Stomach (tissue), 8 donors: ENCODE measurements at regions not wholly inside any gene's neighbourhood (a gene's known extent, or its start where the extent isn't known, plus 50 kb on each side); places are given as distances from the start of the nearest gene placed in this dataset.

ENCODE experiments used
- DNase-seq, 2 donors: peaks; one replicate each; pipeline versions ENCODE4 v3.0.0 to v3.0.0-alpha.2; 2013 to 2019
- H3K27ac ChIP-seq, 5 donors: fragments of 200-600 bp in 4 of 5; sonication (generic) in 4 of 5; one replicate each; pipeline ENCODE4 v1.5.1; 2013 to 2019; ENCODE audit warnings: mild to moderate bottlenecking in 1 of 5, moderate library complexity in 1 of 5
- H3K27me3 ChIP-seq, 3 donors: fragments of 200-600 bp; sonication (generic); one replicate each; pipeline ENCODE4 v1.5.1; 2017 to 2019; ENCODE audit warnings: mixed run types in 1 of 3
- H3K36me3 ChIP-seq, 4 donors: fragments of 200-600 bp; sonication (generic); 1 replicate in 3 of 4; 2 replicates in 1 of 4; pipeline ENCODE4 v1.5.1; 2016 to 2019
- H3K4me1 ChIP-seq, 4 donors: fragments of 200-600 bp; sonication (generic); one replicate each; pipeline ENCODE4 v1.5.1; 2016 to 2019
- H3K4me3 ChIP-seq, 4 donors: fragments of 200-600 bp; sonication (generic) in 3 of 4; one replicate each; pipeline ENCODE4 v1.5.1; 2016 to 2019; ENCODE audit warnings: mild to moderate bottlenecking in 1 of 4
- H3K9me3 ChIP-seq, 4 donors: fragments of 200-600 bp; sonication (generic); one replicate each; pipeline ENCODE4 v1.5.1; 2016 to 2019
- CTCF ChIP-seq, 7 experiments: fragments of 450-650 bp in 4 of 7; fragments of 200-600 bp in 3 of 7; sonication (generic) in 3 of 7; IDR thresholded peaks; one replicate each; pipeline ENCODE4 v1.5.1; 2016 to 2019; ENCODE audit warnings: antibody characterized with exemption in 7 of 7, control low read depth in 2 of 7, mild to moderate bottlenecking in 1 of 7
- EP300 ChIP-seq: sonication (generic); formaldehyde crosslinking; IDR thresholded peaks from one replicate; pipeline ENCODE4 v1.6.1; 2017; ENCODE audit warnings: antibody characterized with exemption
- POLR2A ChIP-seq, 4 donors: fragments of 450-650 bp; IDR thresholded peaks; one replicate each; pipeline ENCODE4 v1.6.1; 2016; ENCODE audit warnings: antibody characterized with exemption in 4 of 4, control low read depth in 2 of 4, mild to moderate bottlenecking in 1 of 4, moderate library complexity in 1 of 4
- POLR2AphosphoS5 ChIP-seq, 3 donors: sonication (generic); formaldehyde crosslinking; IDR thresholded peaks; one replicate each; pipeline ENCODE4 v1.6.1; 2016; ENCODE audit warnings: antibody characterized with exemption in 3 of 3
- WGBS, 5 donors: extraction: QIAGEN DNeasy Blood & Tissue Kit in 3 of 5; methylation state at CpG; one replicate each; pipeline versions ENCODE4 v1.1.5 to v1.1.7; 2013 to 2018; 5-methylcytosine and 5-hydroxymethylcytosine counted together
- intact Hi-C: fragments of 100-400 bp; cut with DNase I; formaldehyde crosslinking; loops from one replicate; pipeline ENCODE4 v1.15.1; 2023; ENCODE audit warnings: low total_unique reads
- donor health status: healthy with polysubstance abuse.
- donor health status: Bipolar disorder and iron deficiency.
- donor health status: healthy.

DNA sequence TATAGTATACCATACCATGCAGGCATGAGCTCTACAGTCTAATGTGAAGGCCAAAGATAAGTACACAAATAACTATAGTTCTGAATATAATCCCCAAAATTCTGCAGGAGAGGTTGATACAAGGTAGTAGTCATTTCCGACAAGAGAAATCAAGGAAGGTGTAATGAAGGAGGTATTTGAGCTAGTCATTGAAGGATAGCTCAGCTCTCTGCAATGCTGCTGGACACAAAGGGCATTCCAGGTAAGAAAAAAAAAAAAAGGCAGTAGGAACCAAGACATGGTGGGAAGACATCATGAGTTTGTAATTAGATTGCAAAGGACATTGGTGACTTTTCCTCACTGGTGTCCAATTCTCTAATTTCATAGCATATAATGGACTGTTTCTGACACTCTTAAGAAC, 285.3 kb downstream of the AHR start:
- Histone ChIP-seq H3K27me3 (no peaks in the 10 kb centered on the region), H3K4me1 (no peaks in the 10 kb centered on the region), H3K27ac (no peak overlapping the region), H3K9me3 (peaks cover 0 to under 1% (median 0%) of the 10 kb centered on the region in 4 donors), H3K4me3 (no peak overlapping the region), H3K36me3 (no peaks in the 10 kb centered on the region)
- intact Hi-C loops: no loop called here
- 95 to 100% (median 100%) methylated on average over 1 of the region's 1 CpG for WGBS, 5 donors
- TF ChIP-seq POLR2A (IDR thresholded peaks at IDR 0.05) (no peak), EP300 (no peak), POLR2AphosphoS5 (IDR thresholded peaks at IDR 0.05) (no peak), CTCF (IDR thresholded peaks at IDR 0.05) (no peak)
- DNase-seq: no peak

DNA sequence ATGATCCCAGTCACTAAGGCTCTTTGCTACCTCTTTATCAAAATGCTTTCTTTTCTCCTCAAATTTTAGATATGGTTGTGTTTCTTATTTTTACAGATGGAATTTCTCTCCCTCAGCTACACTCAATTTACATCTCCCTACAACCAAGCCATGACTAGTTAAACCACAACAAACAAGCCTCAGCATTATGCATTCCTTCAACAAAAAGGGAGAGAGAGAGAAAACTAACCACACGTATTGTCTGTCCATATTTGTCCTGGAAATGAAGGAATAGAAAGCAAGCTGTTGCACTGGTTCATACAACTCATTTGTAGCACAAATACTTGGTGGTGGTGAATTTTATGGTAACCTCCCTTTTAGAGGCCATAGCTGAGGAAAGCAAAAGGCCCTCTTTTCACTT, 286.4 kb downstream of the AHR start:
- H3K27me3 ChIP-seq: no peaks in the 10 kb centered on the region
- no peak overlapping the region for H3K27ac ChIP-seq
- H3K36me3 ChIP-seq: no peaks in the 10 kb centered on the region
- H3K9me3 ChIP-seq: no peaks in the 10 kb centered on the region
- no peak overlapping the region for H3K4me3 ChIP-seq
- intact Hi-C loops: no loop called here
- no peak for TF ChIP-seq POLR2A (IDR thresholded peaks at IDR 0.05)
- no peak for TF ChIP-seq CTCF (IDR thresholded peaks at IDR 0.05)
- TF ChIP-seq EP300: no peak
- no peak for TF ChIP-seq POLR2AphosphoS5 (IDR thresholded peaks at IDR 0.05)
- no peak for DNase-seq
- H3K4me1 ChIP-seq: no peaks in the 10 kb centered on the region
- WGBS, 5 donors: 53 to 65% (median 61%) methylated on average over 1 of the region's 1 CpG

DNA sequence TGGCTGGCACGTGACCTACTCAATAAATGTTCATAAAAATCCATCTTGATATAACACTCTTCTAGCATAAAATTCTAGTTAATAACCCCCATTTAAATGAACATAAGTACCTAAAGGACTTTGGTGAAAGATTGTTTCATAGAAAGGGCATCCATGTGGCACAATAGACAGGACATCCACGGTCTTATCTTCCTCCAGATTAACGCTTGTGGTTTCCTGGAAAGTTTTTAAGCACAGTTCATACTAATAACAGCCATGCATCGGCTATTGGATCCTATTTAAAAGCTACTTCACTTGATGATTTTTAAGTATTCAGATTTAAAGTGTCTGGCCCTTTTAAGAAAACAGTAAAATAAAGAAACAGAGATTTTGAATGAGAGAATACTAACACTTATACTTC, 288.3 kb downstream of the AHR start:
- TF ChIP-seq EP300: no peak
- TF ChIP-seq CTCF (IDR thresholded peaks at IDR 0.05): no peak
- TF ChIP-seq POLR2A (IDR thresholded peaks at IDR 0.05): no peak
- TF ChIP-seq POLR2AphosphoS5 (IDR thresholded peaks at IDR 0.05): no peak
- DNase-seq: no peak
- no peaks in the 10 kb centered on the region for H3K36me3 ChIP-seq
- H3K9me3 ChIP-seq: no peaks in the 10 kb centered on the region
- no peaks in the 10 kb centered on the region for H3K4me1 ChIP-seq
- H3K27me3 ChIP-seq: no peaks in the 10 kb centered on the region
- no peak overlapping the region for H3K27ac ChIP-seq
- no peak overlapping the region for H3K4me3 ChIP-seq
- intact Hi-C loops: no loop called here
- 70 to 75% (median 72%) methylated on average over 4 of the region's 4 CpGs for WGBS, 5 donors

DNA sequence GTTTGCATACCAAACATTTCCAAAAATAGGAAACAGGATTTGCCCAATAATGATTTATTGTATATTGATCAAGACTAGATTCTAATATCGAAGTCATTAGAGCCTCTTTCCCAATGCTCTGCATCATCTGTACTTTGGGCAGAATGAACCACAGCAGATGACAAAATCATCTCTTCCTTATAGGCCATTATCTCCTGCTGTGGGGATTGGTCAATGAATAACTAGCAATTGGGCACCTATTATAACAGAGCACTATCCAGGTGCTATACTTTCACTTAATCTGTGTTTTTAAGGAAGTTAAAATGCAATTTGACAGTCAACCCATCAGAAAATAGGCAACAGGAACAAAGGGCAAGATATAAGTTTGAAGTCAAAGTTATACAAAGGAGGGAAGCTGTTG, 290.3 kb downstream of the AHR start:
- TF ChIP-seq EP300: no peak
- TF ChIP-seq POLR2AphosphoS5 (IDR thresholded peaks at IDR 0.05): no peak
- TF ChIP-seq CTCF (IDR thresholded peaks at IDR 0.05): no peak
- no peak for TF ChIP-seq POLR2A (IDR thresholded peaks at IDR 0.05)
- DNase-seq: no peak
- Histone ChIP-seq H3K4me3 (no peak overlapping the region), H3K9me3 (no peaks in the 10 kb centered on the region), H3K27me3 (no peaks in the 10 kb centered on the region), H3K4me1 (no peaks in the 10 kb centered on the region), H3K27ac (no peak overlapping the region), H3K36me3 (no peaks in the 10 kb centered on the region)
- WGBS, 5 donors: 88 to 100% (median 96%) methylated on average over 1 of the region's 1 CpG
- intact Hi-C loops: no loop called here
